Astrocyte of the hippocampus (primary cell): ENCODE measurements at regions not wholly inside any gene's neighbourhood (a gene's known extent, or its start where the extent isn't known, plus 50 kb on each side); places are given as distances from the start of the nearest gene placed in this dataset.

Experiments used
- DNase-seq: peaks from one replicate; pipeline ENCODE4 v3.0.0; 2011; ENCODE audit warnings: low read depth, low spot score

DNA sequence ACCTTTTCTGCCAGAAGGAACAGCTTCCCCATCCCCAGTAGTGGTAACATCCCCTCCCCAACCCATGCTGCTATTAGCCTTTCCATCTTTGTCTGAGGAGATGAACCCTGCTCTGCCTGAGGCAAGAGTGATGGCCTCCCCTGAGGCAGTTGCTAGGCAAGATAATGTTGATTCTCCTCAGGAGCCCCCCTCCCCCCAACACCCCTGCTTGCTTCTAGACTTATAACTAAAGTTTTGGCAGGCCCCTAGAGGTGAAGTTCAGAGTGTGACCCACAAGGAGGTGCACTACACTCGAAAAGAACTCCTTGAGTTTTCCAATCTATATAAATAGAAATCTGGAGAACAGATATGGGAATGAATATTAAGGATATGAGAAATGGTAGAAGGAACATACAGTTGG, 962.5 kb downstream of the ADGRL3 start:
- no peak for DNase-seq

DNA sequence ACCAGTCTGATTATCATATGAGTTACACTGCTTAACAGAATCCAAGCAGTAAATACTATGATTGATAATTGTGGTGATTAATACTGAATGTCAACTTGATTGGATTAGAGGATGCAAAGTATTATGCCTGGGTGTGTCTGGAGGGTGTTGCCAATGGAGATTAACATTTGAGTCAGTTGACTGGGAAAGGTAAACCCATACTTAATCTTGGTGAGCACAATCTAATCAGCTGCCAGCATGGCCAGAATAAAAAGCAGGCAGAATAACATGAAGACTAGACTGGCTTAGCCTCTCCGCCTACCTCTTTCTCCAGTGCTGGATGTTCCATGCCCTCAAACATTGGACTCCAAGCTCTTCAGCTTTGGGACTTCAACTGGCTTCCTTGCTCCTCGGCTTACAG, 961.3 kb downstream of the ADGRL3 start:
- no peak for DNase-seq

DNA sequence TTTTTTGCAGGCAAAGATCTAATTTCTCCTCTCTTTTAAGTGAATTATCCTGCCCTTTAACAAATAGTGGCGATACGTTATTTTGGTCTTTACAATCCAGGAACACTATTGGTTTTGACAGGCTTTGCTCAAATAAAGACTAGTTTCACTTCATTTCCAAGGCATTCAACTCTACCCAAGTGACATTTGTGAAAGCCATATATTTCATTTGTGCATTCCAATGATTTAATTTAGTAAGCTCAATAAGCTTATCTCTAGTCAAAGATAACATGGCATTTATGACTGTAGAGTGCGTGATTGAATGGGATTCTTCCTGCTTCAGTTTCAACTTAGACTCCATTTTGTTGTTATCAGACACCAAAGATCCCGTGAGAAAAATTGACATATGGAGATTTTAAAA, 959.8 kb downstream of the ADGRL3 start:
- DNase-seq, result no peak

DNA sequence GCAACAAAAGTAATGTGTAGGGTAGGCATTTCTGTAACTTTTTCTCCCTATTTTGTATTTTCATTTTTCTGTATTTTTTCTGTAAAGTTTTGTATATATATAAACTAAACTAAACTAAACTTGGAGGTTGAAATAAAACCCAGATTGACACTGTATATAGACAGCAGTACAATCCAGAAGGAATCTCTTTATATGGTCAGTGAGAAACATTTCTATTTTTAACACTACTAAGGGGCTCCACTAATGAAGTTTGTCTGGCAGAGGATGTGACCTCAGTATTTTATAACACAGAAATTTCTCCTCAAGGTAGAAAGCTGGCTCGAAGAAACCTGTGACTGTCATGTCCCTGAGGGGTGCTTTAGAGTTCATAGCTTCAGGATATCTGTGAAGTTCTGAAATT, 959.2 kb downstream of the ADGRL3 start:
- DNase-seq, result no peak

DNA sequence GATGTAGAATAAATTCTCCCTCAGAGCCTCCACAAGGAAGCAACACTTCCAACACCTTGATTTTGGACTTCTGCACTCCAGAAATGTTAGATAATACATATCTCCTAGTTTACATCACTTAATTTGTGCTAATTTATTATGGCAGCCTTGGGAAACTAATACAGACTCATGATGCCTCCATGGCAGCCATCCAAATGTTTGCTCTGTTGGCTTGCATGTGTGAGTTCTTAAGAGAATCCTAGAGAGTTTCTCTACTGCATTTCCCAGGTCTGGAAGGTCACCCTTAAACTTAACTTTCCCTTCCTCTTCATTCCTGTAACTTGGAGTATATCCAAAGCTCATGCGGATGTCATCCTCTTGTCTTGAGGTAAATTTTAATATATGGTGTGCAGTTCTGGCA, 956.1 kb downstream of the ADGRL3 start:
- no peak for DNase-seq

DNA sequence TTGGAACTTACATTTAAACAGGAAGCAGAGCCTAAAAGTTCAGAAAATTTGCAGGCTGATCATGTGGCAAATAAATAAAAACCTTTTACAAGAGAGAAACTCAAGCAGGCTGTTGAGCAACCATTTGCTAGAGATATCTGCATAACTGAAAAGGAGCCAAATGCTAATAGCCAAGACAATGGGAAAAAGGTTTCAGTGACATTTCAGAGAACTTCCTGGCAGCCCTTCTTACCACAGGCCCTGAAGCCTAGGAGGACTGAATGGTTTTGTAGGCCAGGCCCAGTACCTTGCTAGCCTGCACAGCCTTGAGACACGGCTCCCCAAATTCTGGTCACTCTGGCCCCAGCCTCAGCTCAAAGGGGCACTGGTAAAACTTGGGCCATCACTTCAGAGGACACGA, 945.1 kb downstream of the ADGRL3 start:
- peak; percentile 29 for DNase-seq

DNA sequence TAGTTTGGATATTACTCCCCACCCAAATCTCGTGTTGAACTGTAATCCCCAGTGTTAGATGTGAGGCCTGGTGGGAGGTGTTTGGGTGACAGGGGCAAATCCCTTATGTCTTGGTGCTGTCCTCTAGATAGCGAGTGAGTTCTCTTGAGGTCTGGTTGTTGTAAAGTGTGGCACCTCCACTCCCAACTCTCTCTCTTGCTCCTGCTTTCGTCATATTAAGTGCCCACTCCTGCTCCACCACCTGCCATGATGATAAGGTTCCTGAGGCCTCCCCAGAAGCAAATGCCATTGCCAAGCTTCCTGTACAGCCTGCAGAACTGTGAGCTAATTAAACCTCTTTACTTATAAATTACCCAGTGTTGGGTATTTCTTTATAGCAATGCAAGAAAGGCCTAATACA, 944.3 kb downstream of the ADGRL3 start:
- DNase-seq, result no peak

DNA sequence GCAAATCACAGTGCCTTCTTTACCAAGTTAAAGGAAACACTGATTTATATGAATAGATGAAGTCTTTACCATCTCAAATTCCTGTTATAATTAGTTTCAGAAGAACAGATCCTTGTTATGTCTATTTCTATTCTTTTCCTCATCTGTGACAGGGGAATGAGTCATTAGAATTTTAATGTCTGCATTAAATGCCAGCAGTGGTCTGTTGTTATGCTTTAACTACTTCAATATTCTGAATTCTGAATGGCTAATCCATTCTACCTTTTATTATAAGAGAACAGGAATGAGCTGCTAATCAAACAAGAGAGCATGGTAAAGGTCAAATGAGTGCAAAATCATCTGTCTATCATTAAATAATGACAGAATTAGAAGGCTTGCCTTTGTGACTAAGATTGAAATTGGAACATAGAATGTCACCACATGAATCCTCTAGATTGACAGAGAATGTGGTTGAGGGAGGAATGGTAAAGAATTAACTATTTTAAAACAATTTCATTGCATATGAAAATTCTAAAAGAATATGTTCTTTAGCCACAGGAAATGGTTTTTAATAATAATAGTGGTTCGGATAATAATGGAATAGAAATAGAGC, 935.5 kb downstream of the ADGRL3 start:
- DNase-seq, result peak; percentile 55

DNA sequence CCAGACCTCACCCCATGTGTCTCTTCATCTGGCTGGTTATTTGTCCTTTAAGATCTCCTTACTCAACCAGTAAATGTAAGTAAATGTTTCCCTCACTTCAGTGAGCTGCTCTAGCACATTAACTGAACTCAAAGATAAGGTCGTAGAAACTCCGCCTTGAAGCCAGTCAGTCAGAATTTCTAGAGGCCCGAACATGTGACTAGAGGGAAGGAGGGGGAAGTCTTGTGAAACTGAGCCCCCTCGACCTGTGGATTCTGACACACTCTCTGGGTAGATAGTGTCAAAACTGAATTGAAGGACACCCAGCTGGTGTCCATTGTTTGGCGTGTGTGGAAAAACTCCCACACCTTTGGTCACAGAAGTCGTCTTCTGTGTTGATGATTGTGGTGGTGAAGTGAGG, 933.9 kb downstream of the ADGRL3 start:
- no peak for DNase-seq

DNA sequence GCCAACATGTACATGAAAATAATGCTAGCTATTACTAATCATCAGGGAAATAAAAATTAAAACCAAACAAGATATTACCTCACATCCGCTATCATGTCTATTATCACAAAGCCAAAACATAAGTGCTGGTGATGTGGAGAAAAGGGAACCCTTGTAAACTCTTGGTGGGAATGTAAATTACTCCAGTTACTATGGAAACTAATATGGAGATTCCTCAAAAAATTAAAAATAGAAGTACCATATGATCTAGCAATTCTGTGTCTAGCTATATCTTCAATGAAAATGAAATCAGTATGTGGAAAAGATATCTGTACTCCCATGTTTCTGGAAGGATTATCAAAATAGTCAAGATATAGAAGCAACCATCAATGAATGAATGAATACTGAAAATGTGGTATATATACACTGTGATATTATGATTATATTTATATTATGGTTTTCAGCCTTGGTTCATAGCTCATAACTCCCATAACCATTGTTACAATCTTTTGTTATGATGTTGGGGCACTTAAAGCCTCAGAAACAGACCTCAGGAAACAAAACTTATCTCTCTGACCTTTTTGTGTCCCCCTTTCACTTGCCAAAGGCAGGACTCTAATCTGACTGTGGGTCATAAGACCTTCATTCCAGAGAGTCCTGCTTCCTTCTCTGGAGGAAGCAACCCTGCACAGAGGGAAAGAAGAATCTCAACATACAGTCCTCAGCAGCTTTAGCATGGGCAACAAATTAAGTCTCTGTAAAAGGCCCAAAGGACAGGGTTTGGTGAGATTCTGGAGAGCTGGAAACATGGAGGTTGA, 933.2 kb downstream of the ADGRL3 start:
- no peak for DNase-seq

DNA sequence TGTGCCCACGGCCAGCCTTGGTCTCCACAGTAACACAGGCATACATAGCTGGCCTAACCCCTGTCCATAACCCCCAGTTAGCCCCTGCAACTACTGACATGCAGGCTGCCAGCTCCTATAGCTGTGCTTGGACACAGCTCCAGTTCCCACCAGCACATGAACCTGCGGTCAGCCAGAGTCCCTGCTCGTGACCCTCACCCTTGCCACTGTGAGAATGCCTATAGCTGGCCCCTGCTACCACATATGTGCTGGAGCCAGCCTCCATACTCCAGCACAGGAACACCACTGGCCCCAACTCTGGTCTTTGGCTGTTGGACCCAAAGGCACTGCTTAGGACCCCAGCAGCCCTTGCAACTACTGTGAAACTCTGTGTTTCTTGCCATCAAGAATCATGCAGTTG, 930.9 kb downstream of the ADGRL3 start:
- DNase-seq, result no peak

DNA sequence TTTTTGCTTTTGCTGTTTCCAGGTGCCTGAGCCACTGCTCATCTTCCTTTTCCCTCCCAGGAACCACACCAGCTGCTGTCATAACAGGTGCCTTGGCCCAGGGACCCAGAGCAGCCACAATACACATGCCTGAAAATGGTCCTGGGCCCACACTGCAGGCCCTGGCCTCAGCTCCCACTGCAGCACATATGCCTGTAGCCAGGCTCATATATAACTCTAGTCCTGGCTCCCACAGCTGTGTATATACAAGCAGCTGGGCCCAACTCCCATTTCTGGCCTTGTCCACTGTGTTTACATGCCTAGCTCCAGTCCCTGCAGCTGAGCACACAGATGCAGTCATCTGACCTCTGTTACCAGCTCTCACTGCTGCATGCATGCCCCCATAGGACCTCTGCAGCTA, 930.5 kb downstream of the ADGRL3 start:
- no peak for DNase-seq

DNA sequence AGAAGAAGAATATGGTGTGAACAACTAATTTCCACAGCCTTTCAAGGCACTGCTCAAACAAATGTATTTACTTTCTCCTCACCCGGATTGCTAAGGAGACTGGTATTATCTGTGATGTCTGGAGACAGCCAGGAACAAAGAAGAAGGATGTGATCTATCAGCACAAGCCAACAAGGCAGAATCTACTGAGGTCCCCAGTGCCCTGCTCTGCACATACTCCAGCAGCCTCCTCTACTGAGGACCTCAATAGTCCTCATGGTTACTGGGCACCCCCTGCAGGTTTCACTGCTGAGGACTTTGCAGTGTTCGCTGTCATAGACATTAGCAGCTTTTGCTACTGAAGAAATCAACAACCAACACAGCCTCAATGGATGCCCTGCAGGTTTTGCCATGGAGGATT, 930.1 kb downstream of the ADGRL3 start:
- DNase-seq, result no peak
